GM12873 (cell line): ENCODE measurements at regions not wholly inside any gene's neighbourhood (a gene's known extent, or its start where the extent isn't known, plus 50 kb on each side); places are given as distances from the start of the nearest gene placed in this dataset.

Experiments used
- TF ChIP-seq, protein P1 (sequence below): IDR thresholded peaks from 2 replicates; pipeline ENCODE4 v1.5.1; 2012; ENCODE audit warnings: low read depth, mild to moderate bottlenecking, moderate library complexity, low read length, control low read depth; ENCODE audit not compliant: insufficient read depth; ENCODE audit errors: missing control alignments

DNA sequence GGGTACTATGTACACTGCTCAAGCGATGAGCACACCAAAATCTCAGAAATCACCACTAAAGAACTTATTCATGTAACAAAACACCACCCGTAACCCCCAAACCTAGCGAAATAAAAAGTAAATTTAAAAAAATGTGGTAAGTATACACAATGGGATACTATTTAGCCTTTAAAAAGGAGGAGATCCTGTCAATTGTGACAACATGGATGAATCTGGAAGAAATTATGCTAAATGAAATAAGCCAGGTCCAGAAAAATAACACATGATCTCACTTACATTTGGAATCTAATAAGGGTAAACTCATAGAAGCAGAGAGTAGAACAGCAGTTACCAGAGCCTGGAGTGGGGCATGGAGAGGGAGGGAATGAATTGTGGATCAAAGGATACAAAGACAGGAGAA, 98.5 kb upstream of the SPATS2L start:
- TF ChIP-seq, protein P1, sequence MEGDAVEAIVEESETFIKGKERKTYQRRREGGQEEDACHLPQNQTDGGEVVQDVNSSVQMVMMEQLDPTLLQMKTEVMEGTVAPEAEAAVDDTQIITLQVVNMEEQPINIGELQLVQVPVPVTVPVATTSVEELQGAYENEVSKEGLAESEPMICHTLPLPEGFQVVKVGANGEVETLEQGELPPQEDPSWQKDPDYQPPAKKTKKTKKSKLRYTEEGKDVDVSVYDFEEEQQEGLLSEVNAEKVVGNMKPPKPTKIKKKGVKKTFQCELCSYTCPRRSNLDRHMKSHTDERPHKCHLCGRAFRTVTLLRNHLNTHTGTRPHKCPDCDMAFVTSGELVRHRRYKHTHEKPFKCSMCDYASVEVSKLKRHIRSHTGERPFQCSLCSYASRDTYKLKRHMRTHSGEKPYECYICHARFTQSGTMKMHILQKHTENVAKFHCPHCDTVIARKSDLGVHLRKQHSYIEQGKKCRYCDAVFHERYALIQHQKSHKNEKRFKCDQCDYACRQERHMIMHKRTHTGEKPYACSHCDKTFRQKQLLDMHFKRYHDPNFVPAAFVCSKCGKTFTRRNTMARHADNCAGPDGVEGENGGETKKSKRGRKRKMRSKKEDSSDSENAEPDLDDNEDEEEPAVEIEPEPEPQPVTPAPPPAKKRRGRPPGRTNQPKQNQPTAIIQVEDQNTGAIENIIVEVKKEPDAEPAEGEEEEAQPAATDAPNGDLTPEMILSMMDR = no peak

- TF ChIP-seq, protein P1 = no peak
Measured at GRCh38 chr2:200209030-200209429, 97.5 kb upstream of the SPATS2L start.

DNA sequence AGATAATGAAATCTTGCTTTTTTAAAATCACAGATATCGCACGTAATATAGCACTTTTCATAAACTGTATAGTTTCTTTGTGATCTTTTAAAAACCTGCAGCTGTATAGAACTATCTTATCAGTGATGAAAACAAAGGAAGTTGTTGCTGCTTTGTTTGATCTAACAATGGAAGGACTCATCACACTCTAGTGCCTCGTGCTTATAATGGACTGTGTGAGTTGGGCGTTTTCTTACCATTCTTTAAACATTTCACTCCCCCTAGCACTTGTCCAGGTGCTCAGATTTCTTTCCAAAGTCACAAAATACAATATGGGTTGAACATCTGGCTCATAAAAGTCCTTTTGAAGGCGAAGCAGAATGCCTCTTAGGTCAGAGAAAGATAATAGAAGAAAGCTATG, 94.8 kb upstream of the SPATS2L start:
- TF ChIP-seq, protein P1 = no peak

- TF ChIP-seq, protein P1 = no peak
Measured at GRCh38 chr2:200212862-200213425, 93.5 kb upstream of the SPATS2L start.

- TF ChIP-seq, protein P1 = no peak
Measured at GRCh38 chr2:200216310-200216709, 90.2 kb upstream of the SPATS2L start.

GRCh38 chr2:200217320-200217719, 89.2 kb upstream of the SPATS2L start:
- TF ChIP-seq, protein P1 = no peak

- TF ChIP-seq, protein P1 = no peak
Measured at GRCh38 chr2:200218645-200219044, 87.8 kb upstream of the SPATS2L start.
